ENCODE measurements at regions not wholly inside any gene's neighbourhood (a gene's known extent, or its start where the extent isn't known, plus 50 kb on each side); places are given as distances from the start of the nearest gene placed in this dataset.

DNA sequence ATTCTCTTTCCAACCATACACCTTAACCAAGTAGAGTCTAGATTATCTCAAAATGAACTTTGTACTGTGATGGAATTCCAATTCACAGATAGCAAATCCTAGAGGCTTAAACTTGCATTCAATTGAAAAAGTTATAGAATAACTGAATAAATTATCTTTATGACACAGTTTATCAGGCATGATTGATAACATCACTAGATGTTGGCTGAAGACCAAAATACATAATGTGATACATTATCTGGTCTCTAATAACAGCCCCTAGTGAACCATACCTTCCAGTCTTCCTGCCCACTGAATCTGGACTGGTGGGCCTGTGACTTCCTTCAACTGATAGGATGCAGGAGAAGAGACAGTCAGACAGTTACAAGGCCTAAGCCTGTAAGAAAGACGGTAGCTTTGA, 165.2 kb upstream of the CMC1 start:
- intact Hi-C loops (cut with DNase I, micrococcal nuclease): no loop called here
- Histone ChIP-seq H3K27me3 (ENCODE audit: control insufficient read depth in 1 of 2, insufficient read depth in 2 of 2, low read length in 2 of 2) (no peaks in the 10 kb centered on the region), H3K9me3 (ENCODE audit: control insufficient read depth in 1 of 2, insufficient read depth in 1 of 2, low read length in 2 of 2) (no peaks in the 10 kb centered on the region), H3K27ac (ENCODE audit: low read depth in 1 of 2, low read length in 2 of 2) (no peak overlapping the region), H3K36me3 (ENCODE audit: insufficient read depth, low read length) (no peaks in the 10 kb centered on the region), H3K4me3 (ENCODE audit: low read length) (no peak overlapping the region), H3K4me1 (ENCODE audit: insufficient read depth, low read length) (no peaks in the 10 kb centered on the region)
- POLR2A ChIA-PET: no interaction called here
- no peak overlapping the region for H3K4me3 Mint-ChIP-seq
- no peak for ATAC-seq (ENCODE audit: poor library complexity)
- H3K4me1 Mint-ChIP-seq (ENCODE audit: low read depth): no peaks in the 10 kb centered on the region
- H3K9me3 Mint-ChIP-seq: no peaks in the 10 kb centered on the region
- CTCF ChIA-PET: no interaction called here
- H3K27ac Mint-ChIP-seq: no peak overlapping the region
- TF ChIP-seq, protein P1, sequence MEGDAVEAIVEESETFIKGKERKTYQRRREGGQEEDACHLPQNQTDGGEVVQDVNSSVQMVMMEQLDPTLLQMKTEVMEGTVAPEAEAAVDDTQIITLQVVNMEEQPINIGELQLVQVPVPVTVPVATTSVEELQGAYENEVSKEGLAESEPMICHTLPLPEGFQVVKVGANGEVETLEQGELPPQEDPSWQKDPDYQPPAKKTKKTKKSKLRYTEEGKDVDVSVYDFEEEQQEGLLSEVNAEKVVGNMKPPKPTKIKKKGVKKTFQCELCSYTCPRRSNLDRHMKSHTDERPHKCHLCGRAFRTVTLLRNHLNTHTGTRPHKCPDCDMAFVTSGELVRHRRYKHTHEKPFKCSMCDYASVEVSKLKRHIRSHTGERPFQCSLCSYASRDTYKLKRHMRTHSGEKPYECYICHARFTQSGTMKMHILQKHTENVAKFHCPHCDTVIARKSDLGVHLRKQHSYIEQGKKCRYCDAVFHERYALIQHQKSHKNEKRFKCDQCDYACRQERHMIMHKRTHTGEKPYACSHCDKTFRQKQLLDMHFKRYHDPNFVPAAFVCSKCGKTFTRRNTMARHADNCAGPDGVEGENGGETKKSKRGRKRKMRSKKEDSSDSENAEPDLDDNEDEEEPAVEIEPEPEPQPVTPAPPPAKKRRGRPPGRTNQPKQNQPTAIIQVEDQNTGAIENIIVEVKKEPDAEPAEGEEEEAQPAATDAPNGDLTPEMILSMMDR (IDR thresholded peaks at IDR 0.05): no peak
- DNase-seq: no peak
- H3K36me3 Mint-ChIP-seq (ENCODE audit: low read depth): no peaks in the 10 kb centered on the region
- no peaks in the 10 kb centered on the region for H3K27me3 Mint-ChIP-seq

DNA sequence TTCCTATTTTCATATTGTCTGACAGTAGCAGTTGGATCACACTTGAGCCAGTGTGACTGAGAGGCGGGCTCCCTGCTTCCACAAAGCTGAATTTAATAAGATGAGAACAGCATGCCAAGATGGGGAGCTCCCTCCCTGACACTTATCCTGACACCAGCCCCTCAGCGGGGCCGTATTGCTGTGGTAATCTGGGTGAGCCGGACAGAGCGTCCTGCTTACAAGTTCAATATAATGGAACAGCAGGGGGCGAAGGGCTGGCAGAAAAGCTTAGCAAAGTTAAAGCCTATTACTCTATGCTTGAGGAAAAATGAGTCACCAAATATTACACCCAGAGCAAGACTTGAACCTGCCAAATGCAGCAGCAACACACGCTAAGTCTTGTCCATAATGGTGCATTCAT, 163.8 kb upstream of the CMC1 start:
- no peaks in the 10 kb centered on the region for H3K36me3 ChIP-seq (ENCODE audit: insufficient read depth, low read length)
- H3K27me3 ChIP-seq (ENCODE audit: control insufficient read depth in 1 of 2, insufficient read depth in 2 of 2, low read length in 2 of 2): no peaks in the 10 kb centered on the region
- POLR2A ChIA-PET: no interaction called here
- no peaks in the 10 kb centered on the region for H3K4me1 Mint-ChIP-seq (ENCODE audit: low read depth)
- H3K27ac Mint-ChIP-seq: no peak overlapping the region
- ATAC-seq (ENCODE audit: poor library complexity) (no peak), DNase-seq (no peak)
- no peak overlapping the region for H3K27ac ChIP-seq (ENCODE audit: low read depth in 1 of 2, low read length in 2 of 2)
- TF ChIP-seq, protein P1 (IDR thresholded peaks at IDR 0.05): no peak
- no peak overlapping the region for H3K4me3 ChIP-seq (ENCODE audit: low read length)
- H3K36me3 Mint-ChIP-seq (ENCODE audit: low read depth): no peaks in the 10 kb centered on the region
- no peaks in the 10 kb centered on the region for H3K27me3 Mint-ChIP-seq
- CTCF ChIA-PET: no interaction called here
- H3K4me1 ChIP-seq (ENCODE audit: insufficient read depth, low read length): no peaks in the 10 kb centered on the region
- intact Hi-C loops (cut with DNase I, micrococcal nuclease): no loop called here
- H3K4me3 Mint-ChIP-seq: no peak overlapping the region
- no peaks in the 10 kb centered on the region for H3K9me3 Mint-ChIP-seq
- no peaks in the 10 kb centered on the region for H3K9me3 ChIP-seq (ENCODE audit: control insufficient read depth in 1 of 2, insufficient read depth in 1 of 2, low read length in 2 of 2)

DNA sequence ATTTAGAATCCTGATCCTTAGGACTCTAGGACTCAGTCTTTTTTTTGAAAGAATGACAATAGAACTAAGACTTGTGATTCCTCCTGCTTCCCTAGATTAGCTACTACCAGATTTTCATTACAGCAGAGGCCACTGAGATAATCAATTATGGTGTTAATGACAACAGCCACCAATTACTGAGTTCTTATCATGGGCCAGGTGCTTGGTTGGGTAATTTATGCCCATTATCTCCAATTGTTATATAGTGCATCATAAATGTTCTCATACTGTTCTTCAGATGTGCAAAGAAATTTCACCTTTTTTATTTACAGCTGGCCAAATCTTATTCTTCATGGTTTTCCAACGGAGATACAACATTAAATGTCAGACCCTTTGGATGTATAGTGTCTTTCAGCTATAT, 162.9 kb upstream of the CMC1 start:
- TF ChIP-seq, protein P1 (IDR thresholded peaks at IDR 0.05): no peak
- CTCF ChIA-PET: no interaction called here
- no peaks in the 10 kb centered on the region for H3K36me3 Mint-ChIP-seq (ENCODE audit: low read depth)

More for the DNA sequence above, 162.9 kb upstream of the CMC1 start:
- Histone ChIP-seq H3K27ac (ENCODE audit: low read depth in 1 of 2, low read length in 2 of 2) (no peak overlapping the region), H3K27me3 (ENCODE audit: control insufficient read depth in 1 of 2, insufficient read depth in 2 of 2, low read length in 2 of 2) (no peaks in the 10 kb centered on the region), H3K4me1 (ENCODE audit: insufficient read depth, low read length) (no peaks in the 10 kb centered on the region), H3K36me3 (ENCODE audit: insufficient read depth, low read length) (no peaks in the 10 kb centered on the region), H3K9me3 (ENCODE audit: control insufficient read depth in 1 of 2, insufficient read depth in 1 of 2, low read length in 2 of 2) (no peaks in the 10 kb centered on the region), H3K4me3 (ENCODE audit: low read length) (no peak overlapping the region)
- intact Hi-C loops (cut with DNase I, micrococcal nuclease): no loop called here
- no peaks in the 10 kb centered on the region for H3K4me1 Mint-ChIP-seq (ENCODE audit: low read depth)
- no peaks in the 10 kb centered on the region for H3K27me3 Mint-ChIP-seq
- ATAC-seq (ENCODE audit: poor library complexity): no peak
- POLR2A ChIA-PET: no interaction called here
- H3K4me3 Mint-ChIP-seq: no peak overlapping the region
- no peaks in the 10 kb centered on the region for H3K9me3 Mint-ChIP-seq
- DNase-seq: no peak
- H3K27ac Mint-ChIP-seq: no peak overlapping the region
